Mucosa of descending colon (tissue), 3 donors: ENCODE measurements at regions not wholly inside any gene's neighbourhood (a gene's known extent, or its start where the extent isn't known, plus 50 kb on each side); places are given as distances from the start of the nearest gene placed in this dataset.

Experiments
- ATAC-seq: fragments of 200-7000 bp; cut with Tn5 transposase; one replicate; pipeline ENCODE4 v1.9.1; 2020; ENCODE audit warnings: mild to moderate bottlenecking, moderate library complexity
- DNase-seq, 3 donors: peaks; one replicate each; pipeline ENCODE4 v3.0.0-alpha.2; 2020
- H3K36me3 ChIP-seq: fragments of 200-600 bp; one replicate; pipeline ENCODE4 v1.8.0; 2021; ENCODE audit warnings: low read depth, mild to moderate bottlenecking
- H3K4me1 ChIP-seq: fragments of 200-600 bp; one replicate; pipeline ENCODE4 v1.8.0; 2021; ENCODE audit warnings: low read depth, mild to moderate bottlenecking
- H3K4me3 ChIP-seq: fragments of 200-600 bp; one replicate; pipeline ENCODE4 v1.8.0; 2021; ENCODE audit warnings: mild to moderate bottlenecking
- H3K9me3 ChIP-seq: fragments of 200-600 bp; one replicate; pipeline ENCODE4 v1.8.0; 2021; ENCODE audit warnings: mild to moderate bottlenecking
- CTCF ChIP-seq: fragments of 200-600 bp; IDR thresholded peaks from one replicate; pipeline ENCODE4 v1.8.0; 2022; ENCODE audit warnings: antibody characterized with exemption, mild to moderate bottlenecking
- intact Hi-C, 2 donors: fragments of 100-400 bp; cut with DNase I in 1 of 2; cut with micrococcal nuclease in 1 of 2; formaldehyde crosslinking; loops; one replicate each; pipeline versions ENCODE4 v1.11.0 to v1.11.1; 2022; cut with DNase I, micrococcal nuclease
- donor health status: DM: no; HTN: no; CAD: no; lungs with moderate emphysema.
- donor health status: DM: no; HTN: no; CAD: no.
- donor health status: DM: no; HTN: yes; CAD: no.

GRCh38 chr13:85603735-85604134 is 195.5 kb downstream of the SLITRK6 start:
- Histone ChIP-seq H3K4me1 (no peaks in the 10 kb centered on the region), H3K4me3 (no peak overlapping the region), H3K9me3 (no peaks in the 10 kb centered on the region), H3K36me3 (no peaks in the 10 kb centered on the region)
- DNase-seq (no peak), ATAC-seq (no peak)
- no peak for TF ChIP-seq CTCF
- intact Hi-C loops = no loop called here

GRCh38 chr13:85601526-85601925 is 197.7 kb downstream of the SLITRK6 start:
- ATAC-seq (peak; percentile 19), DNase-seq (no peak)
- no peak for TF ChIP-seq CTCF
- Histone ChIP-seq H3K36me3 (no peaks in the 10 kb centered on the region), H3K4me3 (no peak overlapping the region), H3K4me1 (no peaks in the 10 kb centered on the region), H3K9me3 (no peaks in the 10 kb centered on the region)
- intact Hi-C loops = no loop called here

GRCh38 chr13:85597790-85598500 is 201.3 kb downstream of the SLITRK6 start:
- no peak for ATAC-seq

GRCh38 chr13:85592211-85592610 is 207.0 kb downstream of the SLITRK6 start:
- no peak for ATAC-seq
- intact Hi-C loops = no loop called here
- no peak for DNase-seq
- Histone ChIP-seq H3K4me3 (no peak overlapping the region), H3K36me3 (no peaks in the 10 kb centered on the region), H3K4me1 (no peaks in the 10 kb centered on the region), H3K9me3 (no peaks in the 10 kb centered on the region)
- no peak for TF ChIP-seq CTCF

More at GRCh38 chr13:85597790-85598500, 201.3 kb downstream of the SLITRK6 start:
- intact Hi-C loops = no loop called here
- Histone ChIP-seq H3K9me3 (no peaks in the 10 kb centered on the region), H3K4me1 (no peaks in the 10 kb centered on the region), H3K4me3 (no peak overlapping the region), H3K36me3 (no peaks in the 10 kb centered on the region)
- no peak for DNase-seq
- TF ChIP-seq CTCF = no peak

- TF ChIP-seq CTCF = no peak
- Histone ChIP-seq H3K9me3 (no peaks in the 10 kb centered on the region), H3K4me3 (no peak overlapping the region), H3K4me1 (no peaks in the 10 kb centered on the region), H3K36me3 (no peaks in the 10 kb centered on the region)
- intact Hi-C loops = no loop called here
- DNase-seq (no peak), ATAC-seq (no peak)
Measured at GRCh38 chr13:85590231-85590931, 208.8 kb downstream of the SLITRK6 start.
